ENCODE measurements at regions not wholly inside any gene's neighbourhood (a gene's known extent, or its start where the extent isn't known, plus 50 kb on each side); places are given as distances from the start of the nearest gene placed in this dataset.

DNA sequence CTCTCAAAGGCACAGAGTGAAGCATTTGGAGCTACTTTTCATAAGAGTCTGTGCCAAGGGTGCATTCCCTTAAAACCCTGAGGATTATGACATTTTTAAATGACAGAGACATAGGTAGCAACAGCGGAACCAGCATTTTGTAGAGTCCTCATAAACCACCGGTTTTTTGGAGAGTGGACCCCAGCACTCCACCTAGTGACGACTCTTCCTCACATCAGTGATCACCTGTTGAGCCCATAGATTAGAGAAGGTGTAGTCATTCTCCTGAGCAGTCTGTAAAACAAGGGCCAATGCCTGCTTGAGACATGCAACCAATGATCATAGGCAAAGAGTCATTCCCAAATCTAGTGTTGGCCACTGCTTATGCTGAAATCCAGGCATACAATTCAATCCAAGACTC is 399.1 kb downstream of the GXYLT1 start:
- Histone ChIP-seq H3K9ac (no peak overlapping the region), H3K4me1 (no peaks in the 10 kb centered on the region), H3K4me2 (no peak overlapping the region), H3K27me3 (no peaks in the 10 kb centered on the region), H3K36me3 (no peaks in the 10 kb centered on the region), H3K27ac (no peak overlapping the region), H4K20me1 (no peaks in the 10 kb centered on the region), H3K9me3 (no peaks in the 10 kb centered on the region), H3K4me3 (no peak overlapping the region)
- no peak for TF ChIP-seq Cebpa-rat (IDR thresholded peaks at IDR 0.05)

DNA sequence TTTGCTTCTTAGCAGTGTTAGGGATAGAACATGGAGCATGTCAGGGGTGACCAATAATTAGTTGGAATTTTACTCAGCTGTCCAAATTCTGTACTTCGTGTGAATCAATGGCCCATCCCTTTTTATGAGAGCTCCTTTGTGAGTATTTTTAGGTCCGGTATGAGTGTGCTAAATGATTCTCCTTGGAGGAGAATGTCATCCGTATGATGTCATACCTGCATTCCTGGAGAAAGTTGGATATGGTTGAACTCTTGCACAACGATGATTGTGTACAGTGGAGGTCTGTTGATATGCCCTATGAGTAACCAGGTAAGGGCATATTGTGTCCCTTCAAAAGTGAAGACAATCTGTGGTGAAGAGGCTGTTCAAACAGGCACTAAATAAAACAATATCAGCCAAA is 400.8 kb downstream of the GXYLT1 start:
- H3K4me2 ChIP-seq, result no peak overlapping the region
- no peak overlapping the region for H3K9ac ChIP-seq
- H3K27me3 ChIP-seq, result no peaks in the 10 kb centered on the region
- no peaks in the 10 kb centered on the region for H3K36me3 ChIP-seq
- TF ChIP-seq Cebpa-rat (IDR thresholded peaks at IDR 0.05), result no peak
- H4K20me1 ChIP-seq, result no peaks in the 10 kb centered on the region
- no peaks in the 10 kb centered on the region for H3K4me1 ChIP-seq
- H3K4me3 ChIP-seq, result no peak overlapping the region
- H3K9me3 ChIP-seq, result no peaks in the 10 kb centered on the region
- H3K27ac ChIP-seq, result no peak overlapping the region

- Histone ChIP-seq H3K36me3 (no peaks in the 10 kb centered on the region), H3K27me3 (no peaks in the 10 kb centered on the region), H3K9ac (no peak overlapping the region), H3K4me2 (no peak overlapping the region), H3K4me3 (no peak overlapping the region), H3K27ac (no peak overlapping the region), H3K4me1 (no peaks in the 10 kb centered on the region), H3K9me3 (no peaks in the 10 kb centered on the region), H4K20me1 (no peaks in the 10 kb centered on the region)
- no peak for TF ChIP-seq Cebpa-rat (IDR thresholded peaks at IDR 0.05)
Measured at GRCh38 chr12:41739066-41739465, 405.6 kb downstream of the GXYLT1 start.

DNA sequence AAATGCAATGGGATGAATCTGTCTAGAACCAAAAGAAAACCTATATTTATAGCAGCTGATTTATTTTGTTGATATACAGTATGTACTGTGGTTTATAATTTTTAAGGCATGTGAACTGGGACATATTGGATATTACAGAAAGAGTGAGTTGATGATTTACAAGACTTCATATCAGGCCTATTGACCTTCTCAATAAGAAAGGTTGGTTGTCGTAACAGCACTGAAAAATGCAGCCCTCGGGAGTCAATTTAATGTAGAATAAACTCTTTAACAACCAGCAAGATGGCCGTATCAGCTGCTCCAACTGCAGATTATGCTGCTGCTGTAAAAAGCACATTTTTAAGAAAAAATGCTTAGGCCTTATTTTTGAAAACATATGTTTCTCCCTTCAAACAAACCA is 407.3 kb downstream of the GXYLT1 start:
- no peaks in the 10 kb centered on the region for H3K27me3 ChIP-seq
- no peaks in the 10 kb centered on the region for H3K9me3 ChIP-seq
- H3K4me3 ChIP-seq, result no peak overlapping the region
- H3K9ac ChIP-seq, result no peak overlapping the region
- no peak for TF ChIP-seq Cebpa-rat (IDR thresholded peaks at IDR 0.05)
- H4K20me1 ChIP-seq, result no peaks in the 10 kb centered on the region
- H3K4me2 ChIP-seq, result no peak overlapping the region
- H3K4me1 ChIP-seq, result no peaks in the 10 kb centered on the region
- no peaks in the 10 kb centered on the region for H3K36me3 ChIP-seq
- no peak overlapping the region for H3K27ac ChIP-seq

DNA sequence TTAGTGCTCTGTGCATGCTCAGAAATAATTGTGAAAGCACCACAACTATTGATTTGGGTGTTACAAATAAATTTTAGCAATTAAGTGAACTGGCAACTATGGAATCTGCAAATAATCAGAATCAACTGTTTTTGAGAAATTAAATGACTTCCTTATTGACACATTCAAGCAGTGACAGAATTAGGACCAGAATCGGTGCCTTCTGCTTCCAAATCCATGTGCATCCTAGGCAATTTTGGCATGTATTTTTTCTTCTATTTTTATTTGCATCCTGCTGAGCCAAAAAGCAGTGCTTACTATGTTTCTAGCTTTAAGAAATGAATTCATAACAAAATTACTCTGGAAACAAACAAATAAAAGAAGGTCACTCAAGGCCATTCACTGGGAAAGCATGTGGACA is 408.2 kb downstream of the GXYLT1 start:
- Histone ChIP-seq H3K4me1 (no peaks in the 10 kb centered on the region), H4K20me1 (no peaks in the 10 kb centered on the region), H3K4me3 (no peak overlapping the region), H3K27me3 (no peaks in the 10 kb centered on the region), H3K4me2 (no peak overlapping the region), H3K9me3 (no peaks in the 10 kb centered on the region), H3K36me3 (no peaks in the 10 kb centered on the region), H3K27ac (no peak overlapping the region), H3K9ac (no peak overlapping the region)
- TF ChIP-seq Cebpa-rat (IDR thresholded peaks at IDR 0.05), result no peak

- Histone ChIP-seq H3K9ac (no peak overlapping the region), H3K4me3 (no peak overlapping the region), H3K9me3 (no peaks in the 10 kb centered on the region), H4K20me1 (no peaks in the 10 kb centered on the region), H3K27me3 (no peaks in the 10 kb centered on the region), H3K27ac (no peak overlapping the region), H3K36me3 (no peaks in the 10 kb centered on the region), H3K4me1 (no peaks in the 10 kb centered on the region), H3K4me2 (no peak overlapping the region)
- no peak for TF ChIP-seq Cebpa-rat (IDR thresholded peaks at IDR 0.05)
Measured at GRCh38 chr12:41731691-41732090, 413.0 kb downstream of the GXYLT1 start.

- Histone ChIP-seq H3K9me3 (no peaks in the 10 kb centered on the region), H3K27ac (no peak overlapping the region), H3K4me1 (no peaks in the 10 kb centered on the region), H3K36me3 (no peaks in the 10 kb centered on the region), H3K4me2 (no peak overlapping the region), H4K20me1 (no peaks in the 10 kb centered on the region), H3K4me3 (no peak overlapping the region), H3K27me3 (no peaks in the 10 kb centered on the region), H3K9ac (no peak overlapping the region)
- no peak for TF ChIP-seq Cebpa-rat (IDR thresholded peaks at IDR 0.05)
Measured at GRCh38 chr12:41731061-41731460, 413.6 kb downstream of the GXYLT1 start.

DNA sequence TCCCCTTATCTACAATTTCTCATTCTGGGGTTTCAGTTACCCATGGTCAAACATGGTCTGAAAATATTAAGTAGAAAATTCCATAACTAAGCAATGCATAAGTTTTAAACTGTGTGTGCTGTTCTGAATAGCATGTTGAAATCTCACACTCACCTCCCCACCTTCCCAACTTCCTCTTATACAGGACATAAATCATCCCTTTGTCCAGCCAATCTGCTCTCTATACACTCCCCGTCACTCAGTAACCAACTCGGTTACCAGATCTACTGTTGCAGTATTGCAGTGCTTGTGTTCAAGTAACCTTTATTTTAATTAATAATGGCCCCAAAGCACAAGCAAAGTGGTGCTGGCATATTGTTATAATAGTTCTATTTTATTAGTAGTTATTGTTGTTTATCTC is 420.5 kb downstream of the GXYLT1 start:
- H3K27me3 ChIP-seq, result no peaks in the 10 kb centered on the region
- H3K36me3 ChIP-seq, result no peaks in the 10 kb centered on the region
- no peaks in the 10 kb centered on the region for H3K9me3 ChIP-seq
- no peak for TF ChIP-seq Cebpa-rat (IDR thresholded peaks at IDR 0.05)
- H4K20me1 ChIP-seq, result no peaks in the 10 kb centered on the region
- H3K4me3 ChIP-seq, result no peak overlapping the region
- H3K4me1 ChIP-seq, result no peaks in the 10 kb centered on the region
- no peak overlapping the region for H3K9ac ChIP-seq
- H3K27ac ChIP-seq, result no peak overlapping the region
- no peak overlapping the region for H3K4me2 ChIP-seq

- Histone ChIP-seq H3K27ac (no peak overlapping the region), H3K4me3 (no peak overlapping the region), H3K4me2 (no peak overlapping the region), H3K9ac (no peak overlapping the region), H3K36me3 (no peaks in the 10 kb centered on the region), H3K9me3 (no peaks in the 10 kb centered on the region), H3K4me1 (no peaks in the 10 kb centered on the region), H3K27me3 (no peaks in the 10 kb centered on the region), H4K20me1 (no peaks in the 10 kb centered on the region)
- TF ChIP-seq Cebpa-rat (IDR thresholded peaks at IDR 0.05), result no peak
Measured at GRCh38 chr12:41719214-41719613, 425.5 kb downstream of the GXYLT1 start.

- no peaks in the 10 kb centered on the region for H4K20me1 ChIP-seq
- no peak overlapping the region for H3K4me2 ChIP-seq
- H3K9me3 ChIP-seq, result no peaks in the 10 kb centered on the region
- H3K27ac ChIP-seq, result no peak overlapping the region
- H3K9ac ChIP-seq, result no peak overlapping the region
- no peak overlapping the region for H3K4me3 ChIP-seq
- no peaks in the 10 kb centered on the region for H3K4me1 ChIP-seq
- H3K27me3 ChIP-seq, result no peaks in the 10 kb centered on the region
- H3K36me3 ChIP-seq, result no peaks in the 10 kb centered on the region
- no peak for TF ChIP-seq Cebpa-rat (IDR thresholded peaks at IDR 0.05)
Measured at GRCh38 chr12:41715256-41715655, 429.4 kb downstream of the GXYLT1 start.

DNA sequence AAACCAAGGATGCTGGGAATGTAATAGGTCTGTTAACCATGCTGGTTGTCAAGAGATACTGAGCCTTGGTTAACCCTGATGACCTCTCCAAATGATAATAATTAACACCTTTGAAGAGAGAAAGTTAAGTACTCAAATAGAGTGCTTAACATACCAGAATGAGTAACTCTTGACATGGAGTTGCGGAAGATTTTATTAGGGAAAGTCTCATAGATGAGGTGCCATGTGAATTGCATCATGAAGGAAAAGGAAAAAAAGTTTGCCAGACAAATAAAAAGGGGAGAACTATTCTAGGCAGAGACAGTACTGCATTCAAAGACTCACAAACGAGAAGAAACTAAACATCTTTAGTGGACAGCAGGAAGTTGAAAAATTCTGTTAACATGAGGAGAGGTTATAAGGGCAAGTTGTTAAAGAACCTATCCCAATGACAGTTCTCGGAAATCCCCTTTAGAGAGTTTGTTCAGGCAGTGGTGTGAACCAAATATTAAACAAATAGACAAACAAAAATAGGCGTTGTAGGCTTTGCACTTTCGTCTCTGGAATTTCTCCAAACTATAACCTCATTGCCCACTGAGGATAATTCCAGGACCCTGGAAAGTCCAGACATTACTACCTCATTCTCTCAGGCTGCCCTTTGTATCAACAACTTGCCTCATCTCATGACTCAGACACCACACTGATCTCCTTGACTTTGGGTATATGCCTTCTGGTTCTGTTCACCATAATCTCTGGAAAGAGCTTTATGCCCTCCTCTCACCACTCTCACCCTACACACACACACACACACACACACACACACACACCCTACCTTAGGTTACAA is 435.0 kb downstream of the GXYLT1 start:
- no peaks in the 10 kb centered on the region for H3K9me3 ChIP-seq
- no peaks in the 10 kb centered on the region for H3K36me3 ChIP-seq
- H3K4me2 ChIP-seq, result no peak overlapping the region
- H3K4me1 ChIP-seq, result no peaks in the 10 kb centered on the region
- no peak overlapping the region for H3K4me3 ChIP-seq
- H3K27ac ChIP-seq, result no peak overlapping the region
- no peak for TF ChIP-seq Cebpa-rat (IDR thresholded peaks at IDR 0.05)
- no peaks in the 10 kb centered on the region for H3K27me3 ChIP-seq
- no peak overlapping the region for H3K9ac ChIP-seq
- H4K20me1 ChIP-seq, result no peaks in the 10 kb centered on the region

All from BLaER1 (cell line).